ENCODE measurements at regions not wholly inside any gene's neighbourhood (a gene's known extent, or its start where the extent isn't known, plus 50 kb on each side); places are given as distances from the start of the nearest gene placed in this dataset.

DNA sequence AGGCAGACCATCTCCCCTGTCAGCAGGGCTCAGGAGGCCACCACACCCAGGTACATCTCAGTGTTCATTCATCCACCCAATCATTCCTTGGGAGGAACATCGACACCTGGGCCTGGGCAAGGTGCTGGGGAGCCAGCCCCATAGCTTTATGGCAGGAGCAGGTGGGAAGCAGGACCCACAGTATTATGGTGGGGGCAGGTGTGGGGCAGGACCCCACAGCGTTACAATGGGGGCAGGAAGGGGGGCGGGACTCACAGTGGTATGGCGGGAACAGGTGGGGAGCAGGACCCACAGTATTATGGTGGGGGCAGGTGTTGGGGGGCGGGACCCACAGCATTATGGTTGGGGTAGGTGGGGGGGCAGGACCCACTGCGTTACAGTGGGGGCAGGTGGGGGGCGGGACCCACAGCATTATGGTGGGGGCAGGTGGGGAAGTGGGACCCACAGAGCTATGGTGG is 128.9 kb upstream of the HS6ST1 start:
- in situ Hi-C loops (cut with MboI; ENCODE audit: low sequenced_read_pairs): no loop called here

DNA sequence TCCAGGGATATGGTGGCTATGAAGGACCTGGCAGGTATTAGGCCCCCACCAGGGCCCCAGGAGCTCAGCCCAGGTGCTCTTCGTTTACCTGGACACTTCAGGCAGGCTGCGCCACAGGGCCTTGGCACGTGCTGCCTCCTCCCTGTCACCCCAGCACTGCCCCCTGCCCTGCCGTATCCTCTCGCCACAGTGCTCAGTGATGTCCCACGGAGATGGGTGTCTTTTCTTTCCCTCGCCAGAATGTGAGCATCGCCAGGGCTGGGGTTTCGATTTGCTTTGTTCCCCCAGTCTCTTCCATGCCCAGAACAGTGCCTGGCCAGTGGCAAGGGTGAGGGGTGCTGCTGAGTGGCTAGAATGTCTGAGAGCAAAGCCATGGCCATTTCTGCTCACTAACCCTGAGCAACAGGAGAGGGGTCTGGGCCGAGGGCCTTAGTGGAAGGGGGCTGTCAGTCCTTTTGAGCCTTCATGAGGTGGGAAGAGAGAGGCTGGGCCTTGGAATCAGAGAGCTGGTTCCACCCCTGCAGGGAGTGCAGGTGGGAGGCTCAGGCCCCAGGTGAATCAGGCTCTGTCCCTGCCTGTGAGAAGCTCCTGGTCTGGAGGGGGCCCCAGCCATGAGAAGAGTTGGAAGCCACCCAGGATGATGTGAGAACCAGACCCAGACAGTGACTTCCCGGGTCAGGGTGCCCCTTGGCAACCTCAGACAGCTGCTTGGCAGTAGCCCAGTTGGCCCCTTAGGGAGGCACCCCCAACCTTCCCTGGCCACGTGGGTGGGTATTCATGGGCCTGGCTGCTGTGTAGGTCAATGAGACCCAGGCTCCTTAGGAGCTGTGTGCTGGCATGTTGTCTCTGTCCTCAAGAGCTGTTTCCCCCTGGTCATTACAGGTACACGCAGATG is 129.9 kb upstream of the HS6ST1 start:
- in situ Hi-C loops (cut with MboI; ENCODE audit: low sequenced_read_pairs): no loop called here

DNA sequence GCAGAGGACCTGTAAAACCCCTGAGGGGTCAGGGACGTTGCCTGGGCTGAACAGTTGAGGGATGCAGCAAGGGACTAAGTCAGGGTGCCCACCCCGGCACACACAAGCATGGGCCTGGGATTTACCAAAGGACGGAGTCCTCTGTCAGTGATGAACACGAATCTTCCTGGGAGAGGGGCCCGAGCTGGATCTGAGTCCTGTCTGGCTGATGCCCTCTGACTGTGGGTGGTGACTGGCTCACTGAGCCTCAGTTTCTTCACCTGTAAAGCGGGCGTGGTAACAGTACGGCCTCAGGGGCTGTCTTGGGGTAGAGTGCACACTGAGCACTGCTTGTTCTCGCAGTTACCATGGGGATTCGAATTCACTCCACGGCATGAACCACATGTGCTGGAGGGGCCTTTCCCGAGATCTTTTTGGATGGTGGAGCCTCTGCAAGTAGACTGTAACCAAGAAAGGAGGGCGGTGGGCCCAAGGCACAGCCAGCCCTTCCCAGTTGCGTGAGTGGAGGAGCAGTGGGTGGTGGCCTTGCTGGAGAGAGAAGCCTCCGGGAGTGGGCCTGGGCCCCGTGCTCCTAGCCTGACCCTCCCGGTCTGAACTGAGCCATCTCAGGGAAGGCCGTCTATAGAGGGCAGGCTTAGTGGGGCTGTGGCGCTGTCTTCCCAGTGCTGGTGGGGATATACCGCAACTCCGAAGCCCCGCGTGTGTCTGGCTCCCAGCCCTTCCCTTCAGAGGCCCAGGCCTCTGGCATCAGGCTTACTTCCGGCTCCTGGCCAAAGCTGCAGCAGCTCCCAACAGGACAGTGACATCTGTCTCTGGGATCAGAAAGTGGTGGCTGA is 130.8 kb upstream of the HS6ST1 start:
- in situ Hi-C loops (cut with MboI; ENCODE audit: low sequenced_read_pairs): no loop called here

DNA sequence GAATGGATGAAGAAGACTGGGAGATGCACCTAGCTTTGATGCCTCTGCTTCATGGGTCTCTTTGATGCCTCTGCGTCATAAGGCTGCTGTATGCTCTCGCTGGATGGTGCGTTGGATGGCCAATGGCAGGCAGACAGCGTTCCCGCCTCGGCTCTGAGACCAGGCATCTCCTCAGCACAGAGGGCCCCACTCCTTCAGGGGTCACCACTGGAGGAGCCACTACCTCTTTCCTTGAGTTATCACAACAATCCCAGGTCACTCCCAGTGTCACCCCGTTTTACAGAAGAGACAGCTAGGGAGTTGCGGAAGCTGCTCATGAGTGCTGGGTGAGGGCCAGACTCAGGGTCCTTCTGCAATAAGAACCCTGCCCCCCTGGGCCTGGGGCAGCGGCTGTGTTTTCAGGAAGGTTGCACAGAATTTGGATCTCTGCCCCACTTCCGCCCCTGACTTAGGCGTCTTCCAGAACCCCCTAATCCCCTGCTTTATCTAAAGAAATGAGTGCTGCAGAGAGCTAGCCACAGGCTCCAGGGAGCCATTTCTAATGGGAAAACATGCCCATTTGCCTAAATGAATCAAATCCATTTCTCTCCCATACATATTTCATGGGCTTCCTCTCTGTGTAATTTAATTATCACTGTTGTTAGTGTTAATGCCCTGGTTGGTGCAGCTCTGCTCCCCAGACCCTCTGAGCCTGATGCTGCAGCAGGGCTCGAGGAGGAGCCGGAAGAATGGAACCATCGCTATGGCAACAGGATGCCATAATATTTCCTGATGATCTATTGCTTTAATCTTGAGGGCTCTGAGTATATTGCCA is 131.8 kb upstream of the HS6ST1 start:
- in situ Hi-C loops (cut with MboI; ENCODE audit: low sequenced_read_pairs): no loop called here

DNA sequence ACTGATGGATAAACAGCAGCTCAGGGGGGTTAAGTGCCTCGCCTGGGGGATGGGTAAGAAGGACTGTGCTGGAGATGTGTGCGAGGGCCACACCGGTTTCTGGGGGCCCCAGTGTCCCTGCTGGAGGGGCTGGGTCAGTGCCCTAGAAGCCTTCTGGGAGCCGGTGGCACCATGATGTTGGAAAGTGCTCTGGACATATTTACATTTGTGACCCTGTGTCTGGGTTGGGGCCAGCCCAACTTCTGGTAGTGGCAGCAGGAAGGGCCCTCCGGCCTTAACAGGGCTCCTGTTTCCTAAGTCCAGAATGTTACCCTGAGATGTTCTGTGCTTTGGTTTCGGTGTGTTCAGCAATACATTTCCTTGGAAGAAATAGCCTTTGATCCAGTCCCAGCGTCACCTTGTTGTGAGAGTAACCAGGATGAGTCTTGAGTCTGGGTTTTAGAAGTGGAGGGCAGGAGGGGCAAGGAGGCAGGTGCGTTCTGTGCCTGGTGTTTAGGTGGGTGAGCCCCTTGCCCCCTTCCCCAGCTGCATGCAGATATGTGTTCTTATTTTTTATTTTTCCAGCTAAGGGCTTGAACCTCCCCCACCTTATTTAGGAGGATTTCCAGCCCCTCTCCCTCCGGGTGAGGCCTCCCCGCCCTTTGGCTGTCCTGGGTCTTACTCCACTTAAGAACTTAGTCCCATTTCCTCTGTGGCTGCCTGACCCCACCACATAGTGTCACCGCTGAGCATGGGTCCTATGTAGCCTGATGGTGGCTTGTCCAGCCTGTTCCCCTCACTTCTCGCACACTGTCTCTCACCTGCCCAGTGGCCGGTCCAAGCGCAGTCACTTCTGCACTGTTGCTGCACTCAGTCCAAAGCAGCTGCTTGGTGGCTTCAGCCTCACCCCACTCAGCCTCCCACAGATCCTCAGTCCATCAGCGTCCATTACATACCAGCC is 132.7 kb upstream of the HS6ST1 start:
- in situ Hi-C loops (cut with MboI; ENCODE audit: low sequenced_read_pairs): no loop called here

DNA sequence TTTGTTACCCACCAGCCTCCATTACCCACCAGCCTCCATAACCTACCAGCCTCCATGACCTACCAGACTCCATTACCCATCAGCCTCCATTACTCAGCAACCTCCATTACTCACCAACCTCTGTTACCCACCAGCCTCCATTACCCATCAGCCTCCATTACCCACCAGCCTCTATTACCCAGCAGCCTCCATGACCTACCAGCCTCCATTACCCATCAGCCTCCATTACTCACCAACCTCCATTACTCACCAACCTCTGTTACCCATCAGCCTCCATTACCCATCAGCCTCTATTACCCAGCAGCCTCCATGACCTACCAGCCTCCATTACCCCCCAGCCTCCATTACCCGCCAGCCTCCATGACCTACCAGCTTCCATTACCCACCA is 133.3 kb upstream of the HS6ST1 start:
- in situ Hi-C loops (cut with MboI; ENCODE audit: low sequenced_read_pairs): no loop called here

DNA sequence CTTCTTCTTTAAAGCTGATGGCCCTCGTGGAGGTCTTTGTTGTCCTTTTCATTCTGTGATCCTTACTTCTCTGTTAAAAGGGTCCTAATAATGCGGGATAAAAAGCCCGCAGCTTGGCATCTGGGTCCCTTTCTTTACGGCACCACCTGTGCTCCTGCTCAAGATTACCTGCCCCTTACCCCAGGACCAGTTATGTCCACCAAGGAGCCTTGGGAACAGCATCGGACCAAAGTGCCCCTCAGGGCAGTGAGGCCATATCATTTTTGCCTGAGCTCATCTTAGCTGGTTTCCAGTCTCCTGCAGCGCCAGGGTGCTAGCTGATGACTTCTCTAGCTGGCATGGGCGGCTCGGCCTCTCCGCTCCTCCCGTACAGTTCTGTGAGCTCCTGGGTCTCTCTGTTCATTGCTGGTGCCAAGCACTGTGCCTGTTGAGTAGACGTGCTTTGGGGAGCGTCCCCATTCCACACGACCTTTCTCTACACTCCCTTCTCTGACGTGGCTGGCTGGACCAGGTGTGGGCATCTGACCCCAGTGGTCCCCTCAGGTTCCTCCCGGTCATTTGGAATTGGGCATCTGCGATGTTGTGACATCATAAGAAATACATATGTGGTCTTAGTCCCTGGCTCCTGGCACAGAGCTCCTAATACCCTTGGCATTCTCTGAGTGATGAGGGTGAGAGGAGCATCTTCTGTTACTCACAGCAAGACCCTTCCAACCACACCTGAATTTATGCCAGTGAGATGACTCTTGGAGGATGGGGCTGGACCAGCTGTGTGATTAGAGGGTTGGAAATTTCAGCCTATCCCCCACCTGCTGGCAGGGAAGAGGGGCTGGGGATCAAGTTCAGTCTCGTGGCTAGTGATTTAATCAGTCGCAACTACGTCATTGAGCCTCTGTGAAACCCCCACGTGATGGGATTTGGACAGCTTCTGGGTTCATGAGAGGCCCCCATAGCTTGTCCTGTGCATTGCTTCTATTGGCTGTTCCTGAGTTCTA is 134.2 kb upstream of the HS6ST1 start:
- in situ Hi-C loops (cut with MboI; ENCODE audit: low sequenced_read_pairs): no loop called here

DNA sequence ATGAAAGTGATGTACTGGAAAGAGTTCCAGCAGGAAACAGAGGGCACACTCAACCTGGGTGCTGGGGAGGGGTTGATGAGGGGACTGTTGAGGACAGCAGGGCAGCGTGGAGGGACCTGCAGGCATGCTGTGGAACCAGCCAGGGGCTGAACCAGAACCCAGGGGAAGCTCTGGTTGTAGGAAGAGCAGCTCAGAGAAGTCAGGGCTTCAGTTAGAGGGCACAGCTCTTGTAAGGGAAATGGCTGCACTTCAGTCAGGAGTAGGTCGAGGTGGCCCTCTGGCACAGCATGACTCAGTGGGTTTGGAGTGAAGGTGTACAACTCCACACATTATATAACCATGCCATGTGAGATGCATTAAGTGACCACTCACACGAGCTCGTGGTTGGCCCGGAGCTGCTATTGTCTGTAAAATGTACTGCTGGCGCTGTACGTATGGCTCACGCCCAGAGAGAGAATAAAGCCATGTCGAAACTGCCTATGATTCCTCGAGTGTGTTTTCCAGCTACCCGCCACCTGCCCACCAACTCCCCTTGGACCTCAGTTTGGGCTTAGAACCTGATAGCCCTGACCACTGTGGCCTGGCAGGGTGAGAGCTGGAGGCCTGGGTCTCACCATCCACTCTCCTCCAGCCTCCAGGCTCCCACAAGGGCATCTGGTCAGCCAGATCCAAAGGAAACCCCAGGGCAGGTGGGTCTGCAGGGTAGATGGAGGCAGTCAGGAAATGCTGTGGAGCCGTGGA is 136.5 kb upstream of the HS6ST1 start:
- in situ Hi-C loops (cut with MboI; ENCODE audit: low sequenced_read_pairs): no loop called here

DNA sequence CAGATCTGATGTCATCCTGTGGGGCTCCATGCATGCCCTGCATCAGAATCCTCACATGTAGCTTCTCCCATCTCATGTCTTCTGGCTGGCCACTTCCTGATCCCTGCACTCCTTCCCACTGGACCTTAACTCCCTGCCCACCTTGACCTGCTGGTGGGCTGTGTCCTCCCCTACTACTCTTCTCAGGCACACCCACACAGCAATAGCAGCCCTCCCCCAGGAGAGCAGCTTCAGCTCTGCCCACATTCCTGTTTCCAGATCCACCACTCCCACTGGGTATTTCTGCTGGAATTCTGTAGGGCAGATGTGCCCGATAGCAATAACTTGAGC is 137.0 kb upstream of the HS6ST1 start:
- in situ Hi-C loops (cut with MboI; ENCODE audit: low sequenced_read_pairs): no loop called here

DNA sequence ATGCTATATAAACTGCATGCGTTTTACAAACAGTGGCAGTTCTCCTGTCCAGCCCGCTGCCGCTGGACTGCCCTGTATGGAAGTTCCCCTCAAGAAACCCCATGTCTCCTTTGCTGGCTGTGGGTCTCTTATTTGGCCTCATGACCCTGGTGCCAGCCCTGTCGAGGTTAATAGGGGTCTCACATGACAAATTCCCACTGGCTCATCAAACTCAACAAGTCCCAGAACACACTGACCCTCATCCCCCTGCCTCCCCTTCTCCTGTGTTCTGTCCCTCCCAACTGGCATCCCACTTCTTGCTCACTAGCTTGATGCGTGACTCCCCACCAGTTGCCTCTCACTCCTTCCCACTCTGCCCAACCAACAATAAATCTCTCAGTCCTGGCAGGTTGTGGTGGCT is 137.6 kb upstream of the HS6ST1 start:
- in situ Hi-C loops (cut with MboI; ENCODE audit: low sequenced_read_pairs): no loop called here

DNA sequence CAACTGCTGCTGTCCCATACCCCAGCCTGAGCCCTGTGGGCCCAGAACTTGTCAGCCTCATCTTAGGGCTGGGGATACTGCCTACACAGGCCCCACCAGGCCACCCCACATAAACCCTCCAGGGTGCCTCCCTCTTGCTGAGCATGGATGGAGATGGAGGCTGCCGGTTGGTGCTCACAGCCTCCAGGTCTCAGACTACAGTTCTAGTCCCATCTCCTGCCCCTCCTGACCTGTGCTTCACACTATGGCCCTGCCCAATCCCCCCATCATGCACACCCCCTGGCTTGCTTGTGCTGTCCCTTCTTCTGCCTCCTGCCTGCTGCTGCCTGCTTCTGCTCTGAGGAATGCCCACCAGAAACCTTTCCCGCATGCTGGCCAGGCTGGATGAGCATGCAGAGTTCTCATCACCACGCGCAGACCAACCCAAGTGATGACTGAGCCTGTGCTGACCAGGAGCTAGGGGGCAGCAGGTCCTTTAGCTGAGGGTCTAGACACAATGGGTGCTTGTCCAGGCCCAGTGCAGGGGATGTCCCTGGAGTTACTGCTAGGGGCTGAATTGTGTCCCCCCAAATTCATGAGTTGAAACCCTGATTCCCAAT is 138.4 kb upstream of the HS6ST1 start:
- in situ Hi-C loops (cut with MboI; ENCODE audit: low sequenced_read_pairs): no loop called here

DNA sequence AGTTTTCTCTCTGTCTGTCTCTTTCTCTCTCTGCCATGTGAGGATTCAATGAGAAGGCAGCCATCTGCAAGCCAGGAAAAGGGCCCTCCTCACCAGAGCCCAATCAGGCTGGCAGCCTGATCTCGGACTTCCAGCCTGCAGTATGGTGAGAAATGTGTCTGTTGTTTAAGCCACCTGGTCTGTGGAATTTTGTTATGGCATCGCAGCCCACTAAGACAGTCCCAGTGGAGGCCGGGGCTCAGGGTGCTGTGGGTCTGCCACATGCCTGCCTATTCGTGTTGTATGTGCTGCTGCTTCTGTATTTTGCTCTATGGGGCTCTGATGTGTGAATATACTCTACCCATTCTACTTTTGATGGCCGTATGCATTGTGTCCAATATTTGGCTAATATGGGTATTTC is 139.0 kb upstream of the HS6ST1 start:
- in situ Hi-C loops (cut with MboI; ENCODE audit: low sequenced_read_pairs): no loop called here

DNA sequence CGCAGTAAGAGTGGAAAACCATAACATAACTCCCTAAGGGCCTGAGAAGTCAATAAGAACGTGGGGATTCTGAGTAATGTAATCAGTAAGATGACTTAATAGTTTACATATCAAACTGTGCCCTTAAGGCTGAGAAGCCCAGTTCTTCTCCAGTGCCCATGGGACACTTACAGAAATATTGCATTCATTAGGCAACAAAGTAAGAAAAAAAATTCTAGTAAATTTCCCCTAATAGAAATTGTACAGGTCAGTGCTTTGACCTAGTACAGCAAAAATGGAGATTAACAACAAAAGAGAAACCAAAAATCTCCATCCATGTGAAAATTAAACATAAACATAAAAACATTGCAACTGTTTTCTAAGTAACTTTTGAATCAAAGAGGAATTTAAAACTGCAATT is 139.8 kb upstream of the HS6ST1 start:
- in situ Hi-C loops (cut with MboI; ENCODE audit: low sequenced_read_pairs): no loop called here

DNA sequence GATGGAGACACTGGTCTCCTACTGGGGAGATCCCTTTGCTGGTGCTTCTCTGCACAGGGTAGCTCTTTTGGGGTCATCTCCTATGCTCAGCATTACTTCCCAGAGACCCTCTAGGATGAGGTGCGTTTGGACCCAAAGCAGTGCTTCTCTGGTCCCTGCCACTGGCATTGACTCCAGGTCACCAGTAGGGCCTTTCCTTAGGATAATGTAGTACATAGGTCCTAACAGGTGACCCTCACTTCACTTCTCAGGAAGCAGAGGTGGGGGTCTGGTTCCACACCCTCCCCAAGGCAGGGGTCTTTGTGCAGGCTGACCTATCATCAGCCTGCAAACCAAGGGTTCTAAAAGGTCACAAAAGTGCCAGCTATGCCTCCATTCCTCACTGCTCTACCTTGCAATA is 145.8 kb upstream of the HS6ST1 start:
- in situ Hi-C loops (cut with MboI; ENCODE audit: low sequenced_read_pairs): no loop called here

DNA sequence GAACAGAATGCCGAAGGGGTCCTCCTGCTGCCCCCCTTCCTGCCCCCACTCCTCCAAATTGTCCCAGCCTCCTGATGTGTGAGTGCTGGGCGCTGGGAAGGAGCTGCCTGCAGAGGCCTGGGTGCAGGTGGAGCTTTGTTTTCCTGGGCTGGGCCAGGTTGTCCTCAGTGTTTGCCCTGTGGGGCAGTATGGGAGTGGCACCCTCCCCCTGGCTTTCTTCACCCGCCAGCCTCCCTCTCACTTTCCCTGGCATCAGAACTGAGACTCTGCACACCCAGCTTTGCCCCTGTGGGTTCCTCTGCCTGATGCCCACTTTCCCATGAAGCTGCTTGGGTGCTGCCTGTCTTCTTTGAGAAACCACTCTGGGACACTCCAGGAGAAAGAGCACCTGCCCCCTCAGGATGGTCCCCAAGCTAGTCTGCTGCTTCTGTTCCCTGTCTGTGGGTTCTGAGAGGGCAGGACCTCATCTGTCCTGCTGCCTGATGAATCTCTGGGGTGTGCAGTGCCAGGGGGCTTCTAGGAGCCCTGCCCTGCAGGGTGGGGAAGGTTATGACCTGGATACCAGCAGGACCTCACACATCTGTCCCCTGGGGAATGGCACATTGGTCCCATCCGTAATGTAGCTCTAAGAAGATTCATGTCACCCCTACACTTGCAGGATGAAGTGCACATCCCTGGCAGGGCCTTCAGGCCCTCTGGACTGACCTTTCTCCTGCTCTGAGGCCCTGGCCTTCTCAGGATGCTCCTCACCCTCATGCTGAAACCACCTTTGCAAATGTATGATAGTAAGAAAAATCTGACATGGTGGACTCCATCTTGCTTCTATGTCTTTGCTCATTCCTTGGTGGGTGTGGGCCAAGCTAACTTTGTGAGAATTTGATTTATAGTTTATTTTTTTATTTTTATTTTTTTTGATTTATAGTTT is 146.8 kb upstream of the HS6ST1 start:
- in situ Hi-C loops (cut with MboI; ENCODE audit: low sequenced_read_pairs): no loop called here

DNA sequence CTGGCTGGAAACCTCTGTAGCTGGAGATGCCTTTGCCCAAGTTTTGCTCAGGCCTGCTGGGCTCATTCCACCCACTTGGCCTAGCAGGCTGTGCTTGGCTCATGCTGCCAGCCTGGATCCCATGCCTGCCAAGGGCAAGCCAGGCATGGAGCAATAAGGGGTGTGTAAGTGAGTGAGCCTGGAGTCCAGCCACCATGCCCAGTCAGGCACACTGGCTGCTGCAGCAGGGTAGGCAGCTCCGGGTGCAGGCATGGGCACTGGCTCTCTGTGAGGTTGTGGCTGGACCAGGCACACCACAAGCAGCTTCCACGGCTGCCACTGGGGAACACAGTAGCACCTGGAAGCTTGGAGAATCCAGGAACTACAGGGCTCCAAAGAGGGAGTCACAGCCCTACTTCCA is 147.7 kb upstream of the HS6ST1 start:
- in situ Hi-C loops (cut with MboI; ENCODE audit: low sequenced_read_pairs): no loop called here

DNA sequence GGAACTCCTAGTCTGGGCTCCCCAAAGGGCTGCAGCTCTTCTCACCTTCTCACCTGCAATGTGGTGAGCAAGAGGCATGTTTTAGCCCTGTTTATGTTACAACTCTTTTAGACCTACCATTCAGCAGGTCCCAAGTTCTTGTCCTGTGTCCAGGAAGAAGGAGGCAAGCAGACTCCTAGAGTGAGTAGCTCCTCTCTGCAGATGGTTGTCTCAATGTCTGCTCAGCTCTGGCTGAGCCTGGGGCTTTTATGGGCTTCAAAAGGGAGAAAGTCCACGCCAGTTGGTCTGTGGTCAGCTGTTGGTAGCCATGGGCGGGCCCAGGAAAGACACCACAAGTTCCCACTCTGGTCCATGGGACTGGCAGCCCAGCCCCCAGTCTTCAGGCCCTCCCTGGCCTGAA is 148.1 kb upstream of the HS6ST1 start:
- in situ Hi-C loops (cut with MboI; ENCODE audit: low sequenced_read_pairs): no loop called here

Measured in HL-60/S4 (cell line).